Pancreas (tissue), 10 donors: ENCODE measurements at regions not wholly inside any gene's neighbourhood (a gene's known extent, or its start where the extent isn't known, plus 50 kb on each side); places are given as distances from the start of the nearest gene placed in this dataset.

ENCODE experiments used
- ATAC-seq, 4 donors: fragments of 200-7000 bp; cut with Tn5 transposase; one replicate each; pipeline versions ENCODE4 v1.8.0 to v1.9.1; 2020; ENCODE audit warnings: mild to moderate bottlenecking in 4 of 4, moderate library complexity in 4 of 4
- DNase-seq, 6 donors: peaks; one replicate each; pipeline ENCODE4 v3.0.0-alpha.2; 2020
- FAIRE-seq: peaks from 2 replicates; lab custom pipeline; 2012; peaks lifted over from hg19 to GRCh38; lab: Jason Lieb, UNC
- H3K27ac ChIP-seq, 4 donors: fragments of 200-600 bp; sonication (generic); 1 replicate in 3 of 4; 2 replicates in 1 of 4; pipeline versions ENCODE4 v1.5.0 to v1.8.0; 2020
- H3K27me3 ChIP-seq, 4 donors: fragments of 200-600 bp; one replicate each; pipeline ENCODE4 v1.8.0; 2021
- H3K36me3 ChIP-seq, 3 donors: fragments of 200-600 bp; sonication (generic) in 1 of 3; one replicate each; pipeline versions ENCODE4 v1.5.0 to v1.8.0; 2020 to 2021
- H3K4me1 ChIP-seq, 3 donors: fragments of 200-600 bp; one replicate each; pipeline ENCODE4 v1.8.0; 2021
- H3K4me3 ChIP-seq, 4 donors: fragments of 200-600 bp; sonication (generic) in 2 of 4; one replicate each; pipeline versions ENCODE4 v1.5.0 to v1.8.0; 2020 to 2021
- H3K9me3 ChIP-seq, 4 donors: fragments of 200-600 bp; one replicate each; pipeline ENCODE4 v1.8.0; 2021
- WGBS, 2 donors: extraction: QIAGEN DNeasy Blood & Tissue Kit; methylation state at CpG; one replicate each; pipeline ENCODE4 v1.1.7; 2013; 5-methylcytosine and 5-hydroxymethylcytosine counted together
- intact Hi-C, 3 donors: fragments of 100-400 bp; cut with DNase I; formaldehyde crosslinking; loops; one replicate each; pipeline versions ENCODE4 v1.11.1 to v1.14.2; 2022
- TF ChIP-seq, protein P1 (sequence below), 4 donors: fragments of 200-600 bp; sonication (generic) in 3 of 4; IDR thresholded peaks; one replicate each; pipeline versions ENCODE4 v1.5.0 to v1.8.0; 2021; ENCODE audit warnings: antibody characterized with exemption in 4 of 4
- donor health status: healthy with polysubstance abuse.
- donor health status: DM: no; HTN: no; CAD: no; lungs with moderate emphysema.
- donor health status: DM: no; HTN: no; CAD: no.
- donor health status: control.
- donor health status: control.
- donor health status: Bipolar disorder and iron deficiency.
- donor health status: DM: yes; HTN: yes; CAD: no.
- donor health status: DM: no; HTN: no; CAD: no.
- donor health status: DM: no; HTN: no; CAD: no.
- donor health status: DM: yes; HTN: yes; CAD: no.

DNA sequence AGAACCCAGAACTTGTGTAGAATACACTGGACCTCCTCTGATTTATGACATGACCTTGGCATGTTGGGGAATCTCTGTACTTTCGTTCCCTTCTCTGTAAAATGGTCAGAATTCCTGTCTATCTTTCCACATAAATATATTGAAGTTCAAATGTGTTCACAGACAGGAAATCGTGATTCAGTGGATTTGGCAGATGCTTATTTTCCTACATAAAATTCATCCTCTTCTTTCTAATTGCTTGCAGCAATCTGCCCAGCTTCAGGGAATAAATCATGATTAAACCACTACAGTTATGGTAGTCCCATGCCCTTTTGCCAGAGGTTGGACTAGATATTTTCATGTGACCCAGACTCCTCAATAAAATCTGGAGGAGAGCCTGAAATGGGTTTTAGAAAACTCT, 52.1 kb upstream of the ARL15 start:
- FAIRE-seq = no peak
- intact Hi-C loops = no loop called here
- H3K9me3 ChIP-seq = no peaks in the 10 kb centered on the region
- no peak overlapping the region for H3K4me3 ChIP-seq
- H3K36me3 ChIP-seq = no peaks in the 10 kb centered on the region
- H3K4me1 ChIP-seq = peaks cover 19 to 29% (median 23%) of the 10 kb centered on the region in 3 donors
- DNase-seq = no peak
- ATAC-seq = peak in 1 of 4 donors; percentile 11
- no peak overlapping the region for H3K27ac ChIP-seq
- WGBS, 2 donors = 25 to 43% methylated on average over 2 of the region's 2 CpGs
- TF ChIP-seq, protein P1, sequence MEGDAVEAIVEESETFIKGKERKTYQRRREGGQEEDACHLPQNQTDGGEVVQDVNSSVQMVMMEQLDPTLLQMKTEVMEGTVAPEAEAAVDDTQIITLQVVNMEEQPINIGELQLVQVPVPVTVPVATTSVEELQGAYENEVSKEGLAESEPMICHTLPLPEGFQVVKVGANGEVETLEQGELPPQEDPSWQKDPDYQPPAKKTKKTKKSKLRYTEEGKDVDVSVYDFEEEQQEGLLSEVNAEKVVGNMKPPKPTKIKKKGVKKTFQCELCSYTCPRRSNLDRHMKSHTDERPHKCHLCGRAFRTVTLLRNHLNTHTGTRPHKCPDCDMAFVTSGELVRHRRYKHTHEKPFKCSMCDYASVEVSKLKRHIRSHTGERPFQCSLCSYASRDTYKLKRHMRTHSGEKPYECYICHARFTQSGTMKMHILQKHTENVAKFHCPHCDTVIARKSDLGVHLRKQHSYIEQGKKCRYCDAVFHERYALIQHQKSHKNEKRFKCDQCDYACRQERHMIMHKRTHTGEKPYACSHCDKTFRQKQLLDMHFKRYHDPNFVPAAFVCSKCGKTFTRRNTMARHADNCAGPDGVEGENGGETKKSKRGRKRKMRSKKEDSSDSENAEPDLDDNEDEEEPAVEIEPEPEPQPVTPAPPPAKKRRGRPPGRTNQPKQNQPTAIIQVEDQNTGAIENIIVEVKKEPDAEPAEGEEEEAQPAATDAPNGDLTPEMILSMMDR (IDR thresholded peaks at IDR 0.05) = no peak
- no peaks in the 10 kb centered on the region for H3K27me3 ChIP-seq

DNA sequence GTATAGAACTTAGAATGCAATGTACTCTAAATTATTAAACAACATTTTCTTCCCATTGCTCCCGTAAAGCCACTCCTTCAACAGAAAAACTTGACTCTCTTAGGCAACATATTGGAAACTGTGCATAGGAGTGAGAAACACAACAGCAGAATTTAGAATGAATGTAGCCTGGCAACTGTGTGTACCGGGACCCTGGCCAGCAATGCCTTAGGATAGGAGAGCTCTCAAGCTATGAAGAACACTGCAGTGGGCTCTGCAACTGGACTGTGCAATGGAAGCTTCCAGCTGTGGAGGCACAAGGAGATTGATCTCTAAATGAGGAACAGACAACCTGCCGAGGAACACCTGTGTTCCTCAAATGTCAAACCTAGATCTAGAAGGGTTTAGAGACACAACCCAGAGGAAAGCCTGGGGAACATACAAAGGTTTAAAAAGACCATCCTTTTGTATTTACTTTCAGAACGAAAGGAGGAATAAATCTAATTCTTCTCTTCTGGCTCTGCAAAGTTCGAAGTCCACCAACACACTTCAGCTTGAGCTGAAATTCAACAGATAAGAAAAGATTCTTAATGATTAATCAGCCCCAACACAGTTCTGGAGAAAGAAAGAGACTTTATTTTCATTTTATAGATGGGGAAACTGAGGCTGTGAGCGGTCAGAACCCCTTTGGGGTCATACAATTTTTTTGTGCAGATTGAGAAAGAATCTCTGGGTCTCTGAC, 51.5 kb upstream of the ARL15 start:
- no peak for FAIRE-seq
- H3K27ac ChIP-seq = peak overlapping the region in 1 of 4 donors; percentile 24
- peak; percentile 80 to 84 (median 82) for ATAC-seq

DNA sequence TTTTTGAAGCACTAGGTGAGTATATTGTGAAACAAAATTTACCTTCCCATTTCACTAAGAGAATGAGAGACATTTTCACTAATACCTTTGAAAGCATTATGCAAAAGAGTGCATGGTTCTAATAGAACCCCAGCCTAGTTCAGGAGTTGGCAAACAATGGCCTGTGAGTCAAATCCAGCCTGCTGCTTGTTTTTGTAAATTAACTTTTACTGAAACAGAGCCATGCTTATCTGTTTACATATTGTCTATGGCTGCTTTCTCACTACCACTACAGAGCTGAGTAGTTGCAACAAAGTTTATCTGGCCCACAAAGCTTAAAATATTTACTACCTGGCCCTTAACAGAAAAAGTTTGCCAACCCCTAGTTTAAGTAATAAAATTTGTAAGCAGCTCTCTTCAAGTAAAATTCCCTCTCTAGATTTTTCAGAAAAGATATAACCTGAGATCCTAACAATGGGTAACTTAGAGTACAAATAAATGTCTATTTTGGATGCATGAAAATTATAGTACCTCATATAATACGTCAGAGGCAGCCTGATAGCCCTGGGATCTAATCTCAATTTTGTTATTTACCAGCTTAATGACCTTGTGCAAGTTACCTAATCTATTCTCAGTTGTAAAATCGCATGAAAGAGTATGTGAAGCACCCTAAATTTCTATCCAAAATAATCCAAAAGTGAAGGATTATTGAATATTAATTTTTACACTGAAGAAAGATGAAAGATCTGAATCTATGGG, 50.7 kb upstream of the ARL15 start:
- Histone ChIP-seq H3K27ac (peak overlapping the region in 2 of 4 donors; percentile 6 to 24), H3K4me3 (no peak overlapping the region), H3K4me1 (peaks cover 19 to 29% (median 23%) of the 10 kb centered on the region in 3 donors), H3K36me3 (no peaks in the 10 kb centered on the region), H3K9me3 (no peaks in the 10 kb centered on the region), H3K27me3 (no peaks in the 10 kb centered on the region)
- ATAC-seq = peak; percentile 58 to 76 (median 68)
- no peak for FAIRE-seq
- no peak for DNase-seq
- TF ChIP-seq, protein P1 (IDR thresholded peaks at IDR 0.05) = no peak
- WGBS, 2 donors = 16 to 20% methylated on average over 2 of the region's 2 CpGs
- intact Hi-C loops = no loop called here

More for the DNA sequence above, 51.5 kb upstream of the ARL15 start:
- intact Hi-C loops = no loop called here
- Histone ChIP-seq H3K36me3 (no peaks in the 10 kb centered on the region), H3K4me1 (peaks cover 19 to 29% (median 23%) of the 10 kb centered on the region in 3 donors), H3K4me3 (no peak overlapping the region), H3K9me3 (no peaks in the 10 kb centered on the region), H3K27me3 (no peaks in the 10 kb centered on the region)
- peak in 4 of 6 donors; percentile 12 to 32 (median 16) for DNase-seq
- TF ChIP-seq, protein P1 (IDR thresholded peaks at IDR 0.05) = no peak
- WGBS, 2 donors = 32 to 34% methylated on average over 6 of the region's 6 CpGs
